HUDEP-2 (cell line): ENCODE measurements at regions not wholly inside any gene's neighbourhood (a gene's known extent, or its start where the extent isn't known, plus 50 kb on each side); places are given as distances from the start of the nearest gene placed in this dataset.

Experiments used
- DNase-seq, 76 experiments: peaks; one replicate each; lab custom pipeline; 2025; ENCODE audit not compliant: unreplicated experiment in 76 of 76; lab: John Stamatoyannopoulos, UW

- no peak for DNase-seq
Measured at GRCh38 chr4:78722878-78723277, 53.3 kb upstream of the BMP2K start.
